MM.1S (cell line): ENCODE measurements at regions not wholly inside any gene's neighbourhood (a gene's known extent, or its start where the extent isn't known, plus 50 kb on each side); places are given as distances from the start of the nearest gene placed in this dataset.

Experiments
- DNase-seq: peaks from one replicate; pipeline ENCODE4 v3.0.0-alpha.2; 2015
- H2AFZ ChIP-seq: fragments of 300-600 bp; sonication (generic); 2 replicates; pipeline ENCODE4 v1.6.0; 2016; ENCODE audit warnings: antibody characterized with exemption, low read length
- H3F3A ChIP-seq: fragments of 300-600 bp; sonication (generic); 2 replicates; pipeline ENCODE4 v1.6.1; 2016; ENCODE audit warnings: mild to moderate bottlenecking, antibody characterized with exemption, low read length, moderate library complexity, mixed read lengths; ENCODE audit not compliant: insufficient read depth
- H3K27ac ChIP-seq: fragments of 300-600 bp; sonication (generic); 2 replicates; pipeline ENCODE4 v1.5.1; 2016; ENCODE audit warnings: mild to moderate bottlenecking, low read length
- H3K27me3 ChIP-seq: fragments of 300-600 bp; sonication (generic); replicated peaks from 2 replicates; pipeline ENCODE4 v1.6.0; 2016; ENCODE audit warnings: low read length; ENCODE audit not compliant: insufficient read depth
- H3K36me3 ChIP-seq: fragments of 300-600 bp; sonication (generic); replicated peaks from 2 replicates; pipeline ENCODE4 v1.6.1; 2016; ENCODE audit warnings: mild to moderate bottlenecking, low read length, mixed read lengths; ENCODE audit not compliant: insufficient read depth
- H3K4me1 ChIP-seq: fragments of 300-600 bp; sonication (generic); 2 replicates; pipeline ENCODE4 v1.6.1; 2016; ENCODE audit warnings: low read length, mixed read lengths
- H3K4me2 ChIP-seq: fragments of 300-600 bp; sonication (generic); 2 replicates; pipeline ENCODE4 v1.6.0; 2016; ENCODE audit warnings: low read depth, low read length
- H3K4me3 ChIP-seq: fragments of 300-600 bp; sonication (generic); 2 replicates; pipeline ENCODE4 v1.5.1; 2016; ENCODE audit warnings: low read length, mixed read lengths
- H3K79me2 ChIP-seq: fragments of 300-600 bp; sonication (generic); 2 replicates; pipeline ENCODE4 v1.6.1; 2016; ENCODE audit warnings: mixed run types, low read length, mixed read lengths
- H3K9ac ChIP-seq: fragments of 300-600 bp; sonication (generic); 2 replicates; pipeline ENCODE4 v1.6.1; 2016; ENCODE audit warnings: low read length, mixed read lengths
- H3K9me2 ChIP-seq: fragments of 300-600 bp; sonication (generic); replicated peaks from 2 replicates; pipeline ENCODE4 v1.6.1; 2016; ENCODE audit warnings: mild to moderate bottlenecking, low read length, mixed read lengths; ENCODE audit not compliant: insufficient read depth
- H3K9me3 ChIP-seq: fragments of 300-600 bp; sonication (generic); replicated peaks from 2 replicates; pipeline ENCODE4 v1.6.1; 2016; ENCODE audit warnings: mild to moderate bottlenecking, low read length, mixed read lengths; ENCODE audit not compliant: insufficient read depth
- H4K20me1 ChIP-seq: fragments of 300-600 bp; sonication (generic); 2 replicates; pipeline ENCODE4 v1.6.1; 2016; ENCODE audit warnings: mild to moderate bottlenecking, low read length, moderate library complexity, mixed read lengths; ENCODE audit not compliant: insufficient read depth
- EZH2 ChIP-seq: fragments of 300-600 bp; sonication (generic); optimal IDR thresholded peaks from 2 replicates; pipeline ENCODE3; 2017; ENCODE audit warnings: low read depth, mild to moderate bottlenecking, antibody characterized with exemption, low read length, mixed read lengths
- EZH2phosphoT487 ChIP-seq: fragments of 300-600 bp; sonication (generic); IDR thresholded peaks from 2 replicates; pipeline ENCODE4 v1.6.1; 2018; ENCODE audit warnings: antibody characterized with exemption, low read length
- TF ChIP-seq, protein P1 (sequence below): fragments of 300-600 bp; sonication (generic); IDR thresholded peaks from 2 replicates; pipeline ENCODE4 v1.5.1; 2016; ENCODE audit warnings: antibody characterized with exemption, low read length, mixed read lengths

DNA sequence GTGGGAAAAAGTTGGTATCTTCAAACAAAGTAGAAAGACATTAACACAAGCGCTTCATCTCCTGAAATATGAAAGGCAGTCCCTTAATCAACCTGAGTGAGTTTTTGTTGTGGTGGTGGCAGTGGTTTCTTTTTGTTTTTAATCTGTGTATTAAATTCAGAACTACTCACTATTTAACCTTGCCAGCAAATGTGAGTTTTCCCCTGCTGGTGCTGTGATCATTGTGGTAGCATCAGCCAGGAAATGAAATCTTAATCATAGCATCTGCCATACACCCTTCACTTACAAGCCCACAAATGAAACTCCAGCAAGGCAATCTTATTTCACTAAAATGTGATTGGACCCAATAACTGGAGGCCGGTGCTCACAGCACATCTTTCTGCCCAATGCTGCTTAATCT is 229.7 kb downstream of the SHOX2 start:
- Histone ChIP-seq H3K9me2 (no peaks in the 10 kb centered on the region), H3K9ac (no peak overlapping the region), H3K79me2 (no peaks in the 10 kb centered on the region), H4K20me1 (no peaks in the 10 kb centered on the region), H3K9me3 (no peaks in the 10 kb centered on the region), H3K4me1 (peaks cover 12% of the 10 kb centered on the region; the same call in 1 of the 2 replicates), H3K4me3 (no peak overlapping the region), H2AFZ (no peak overlapping the region), H3K27ac (no peak overlapping the region), H3F3A (no peaks in the 10 kb centered on the region), H3K36me3 (no peaks in the 10 kb centered on the region), H3K27me3 (no peaks in the 10 kb centered on the region), H3K4me2 (no peak overlapping the region)
- TF ChIP-seq EZH2phosphoT487 = no peak
- no peak for TF ChIP-seq EZH2
- TF ChIP-seq, protein P1, sequence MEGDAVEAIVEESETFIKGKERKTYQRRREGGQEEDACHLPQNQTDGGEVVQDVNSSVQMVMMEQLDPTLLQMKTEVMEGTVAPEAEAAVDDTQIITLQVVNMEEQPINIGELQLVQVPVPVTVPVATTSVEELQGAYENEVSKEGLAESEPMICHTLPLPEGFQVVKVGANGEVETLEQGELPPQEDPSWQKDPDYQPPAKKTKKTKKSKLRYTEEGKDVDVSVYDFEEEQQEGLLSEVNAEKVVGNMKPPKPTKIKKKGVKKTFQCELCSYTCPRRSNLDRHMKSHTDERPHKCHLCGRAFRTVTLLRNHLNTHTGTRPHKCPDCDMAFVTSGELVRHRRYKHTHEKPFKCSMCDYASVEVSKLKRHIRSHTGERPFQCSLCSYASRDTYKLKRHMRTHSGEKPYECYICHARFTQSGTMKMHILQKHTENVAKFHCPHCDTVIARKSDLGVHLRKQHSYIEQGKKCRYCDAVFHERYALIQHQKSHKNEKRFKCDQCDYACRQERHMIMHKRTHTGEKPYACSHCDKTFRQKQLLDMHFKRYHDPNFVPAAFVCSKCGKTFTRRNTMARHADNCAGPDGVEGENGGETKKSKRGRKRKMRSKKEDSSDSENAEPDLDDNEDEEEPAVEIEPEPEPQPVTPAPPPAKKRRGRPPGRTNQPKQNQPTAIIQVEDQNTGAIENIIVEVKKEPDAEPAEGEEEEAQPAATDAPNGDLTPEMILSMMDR = no peak
- DNase-seq = peak; percentile 23

DNA sequence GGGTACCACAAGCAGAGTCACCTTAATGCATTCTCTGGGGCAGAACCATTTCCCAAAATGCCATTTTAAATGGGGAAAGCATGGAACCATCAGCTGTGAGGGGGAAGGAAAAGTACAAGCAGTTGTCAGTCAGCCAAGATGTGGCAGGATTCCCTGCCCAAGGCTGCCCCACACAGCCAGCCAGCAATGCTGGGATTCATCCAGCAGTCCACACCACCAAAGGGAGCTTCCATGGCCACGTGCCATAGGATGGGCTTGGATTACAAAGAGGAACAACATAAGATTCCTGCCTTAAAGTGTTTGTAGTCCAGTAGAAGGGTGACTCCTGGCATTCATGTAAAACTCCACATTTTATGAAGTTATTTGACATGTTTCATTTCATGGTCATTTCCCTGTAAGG is 233.3 kb downstream of the SHOX2 start:
- H3K27me3 ChIP-seq = no peaks in the 10 kb centered on the region

DNA sequence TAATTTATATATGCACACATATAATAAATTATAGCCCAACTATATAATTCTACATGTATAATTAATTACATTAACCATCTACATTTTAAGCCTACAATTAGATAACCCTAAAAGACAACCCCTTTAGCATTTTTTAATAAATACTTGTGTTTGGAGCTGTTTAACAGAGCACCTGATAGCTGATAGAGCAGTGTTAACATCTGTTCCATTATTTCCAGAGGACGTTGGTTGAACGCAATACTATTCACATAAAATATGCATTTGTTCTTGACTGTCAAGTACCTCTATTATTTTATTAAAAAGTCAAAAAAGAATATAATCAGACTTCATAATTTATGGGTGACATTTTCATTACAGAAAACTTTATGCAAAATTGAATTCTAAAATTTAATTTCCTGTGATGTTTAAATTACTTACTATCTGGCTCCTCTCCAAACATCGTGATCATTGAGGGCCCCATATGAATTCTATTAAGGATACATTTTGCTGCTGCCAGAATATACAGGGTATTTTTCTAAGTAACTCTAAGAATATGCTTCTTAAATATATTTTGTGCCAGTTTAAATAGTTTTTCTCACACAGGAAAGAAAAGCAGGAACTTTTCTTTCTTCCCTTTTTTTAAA is 234.3 kb downstream of the SHOX2 start:
- Histone ChIP-seq H3K27ac (no peak overlapping the region), H3K27me3 (no peaks in the 10 kb centered on the region), H3F3A (no peaks in the 10 kb centered on the region), H3K9me3 (no peaks in the 10 kb centered on the region), H4K20me1 (no peaks in the 10 kb centered on the region), H3K79me2 (no peaks in the 10 kb centered on the region), H3K9ac (no peak overlapping the region), H3K36me3 (no peaks in the 10 kb centered on the region), H3K9me2 (no peaks in the 10 kb centered on the region), H3K4me2 (no peak overlapping the region), H2AFZ (no peak overlapping the region), H3K4me3 (no peak overlapping the region), H3K4me1 (0 out of 2 replicates have a peak, but pooled peaks cover 8% of the 10 kb centered on the region)
- no peak for TF ChIP-seq EZH2phosphoT487
- TF ChIP-seq, protein P1 = no peak
- no peak for TF ChIP-seq EZH2
- DNase-seq = no peak

More for the DNA sequence above, 233.3 kb downstream of the SHOX2 start:
- H3K27ac ChIP-seq = no peak overlapping the region
- TF ChIP-seq, protein P1 = no peak
- TF ChIP-seq EZH2phosphoT487 (no peak), EZH2 (no peak)
- no peak overlapping the region for H2AFZ ChIP-seq
- no peak overlapping the region for H3K4me3 ChIP-seq
- H3F3A ChIP-seq = no peaks in the 10 kb centered on the region
- H3K36me3 ChIP-seq = no peaks in the 10 kb centered on the region
- no peak overlapping the region for H3K4me2 ChIP-seq
- DNase-seq = no peak
- no peaks in the 10 kb centered on the region for H3K79me2 ChIP-seq
- H3K9ac ChIP-seq = no peak overlapping the region
- H4K20me1 ChIP-seq = no peaks in the 10 kb centered on the region
- H3K9me2 ChIP-seq = no peaks in the 10 kb centered on the region
- H3K4me1 ChIP-seq = peaks cover 12% of the 10 kb centered on the region; the same call in 1 of the 2 replicates
- no peaks in the 10 kb centered on the region for H3K9me3 ChIP-seq
